ENCODE measurements at regions not wholly inside any gene's neighbourhood (a gene's known extent, or its start where the extent isn't known, plus 50 kb on each side); places are given as distances from the start of the nearest gene placed in this dataset.

DNA sequence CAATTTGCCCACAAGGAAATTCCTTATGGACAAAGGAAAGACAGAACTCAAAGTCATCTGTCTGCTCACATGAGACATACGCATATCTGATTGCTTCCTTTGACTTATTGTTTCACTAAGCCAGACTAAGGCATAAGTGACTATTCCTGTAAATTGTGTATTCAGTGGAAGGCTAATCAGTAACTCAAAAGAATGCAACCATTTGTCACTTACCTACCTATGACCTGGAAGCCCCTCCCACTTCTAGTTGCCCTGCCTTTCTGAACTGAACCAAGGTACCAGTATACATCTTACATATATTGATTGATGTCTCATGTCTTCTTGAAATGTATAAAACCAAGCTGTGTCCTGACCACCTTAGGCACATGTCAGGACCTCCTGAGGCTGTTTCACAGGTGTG, 53.5 kb upstream of the PROK2 start:
- TF ChIP-seq, protein P1, sequence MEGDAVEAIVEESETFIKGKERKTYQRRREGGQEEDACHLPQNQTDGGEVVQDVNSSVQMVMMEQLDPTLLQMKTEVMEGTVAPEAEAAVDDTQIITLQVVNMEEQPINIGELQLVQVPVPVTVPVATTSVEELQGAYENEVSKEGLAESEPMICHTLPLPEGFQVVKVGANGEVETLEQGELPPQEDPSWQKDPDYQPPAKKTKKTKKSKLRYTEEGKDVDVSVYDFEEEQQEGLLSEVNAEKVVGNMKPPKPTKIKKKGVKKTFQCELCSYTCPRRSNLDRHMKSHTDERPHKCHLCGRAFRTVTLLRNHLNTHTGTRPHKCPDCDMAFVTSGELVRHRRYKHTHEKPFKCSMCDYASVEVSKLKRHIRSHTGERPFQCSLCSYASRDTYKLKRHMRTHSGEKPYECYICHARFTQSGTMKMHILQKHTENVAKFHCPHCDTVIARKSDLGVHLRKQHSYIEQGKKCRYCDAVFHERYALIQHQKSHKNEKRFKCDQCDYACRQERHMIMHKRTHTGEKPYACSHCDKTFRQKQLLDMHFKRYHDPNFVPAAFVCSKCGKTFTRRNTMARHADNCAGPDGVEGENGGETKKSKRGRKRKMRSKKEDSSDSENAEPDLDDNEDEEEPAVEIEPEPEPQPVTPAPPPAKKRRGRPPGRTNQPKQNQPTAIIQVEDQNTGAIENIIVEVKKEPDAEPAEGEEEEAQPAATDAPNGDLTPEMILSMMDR (IDR thresholded peaks at IDR 0.05; ENCODE audit: extremely low read depth in 1 of 2, insufficient read depth in 1 of 2, low read depth in 1 of 2, low read length in 2 of 2): no peak
- TF ChIP-seq EZH2 (IDR thresholded peaks at IDR 0.05; ENCODE audit: borderline replicate concordance, low read depth, low read length, severe bottlenecking) (no peak), POLR2AphosphoS5 (IDR thresholded peaks at IDR 0.05; ENCODE audit: insufficient read depth, low read depth, low read length) (no peak)
- TF ChIP-seq, protein P2, sequence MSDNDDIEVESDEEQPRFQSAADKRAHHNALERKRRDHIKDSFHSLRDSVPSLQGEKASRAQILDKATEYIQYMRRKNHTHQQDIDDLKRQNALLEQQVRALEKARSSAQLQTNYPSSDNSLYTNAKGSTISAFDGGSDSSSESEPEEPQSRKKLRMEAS (IDR thresholded peaks at IDR 0.05; ENCODE audit: insufficient read depth, insufficient read length): no peak

Measured in endothelial cell of umbilical vein (primary cell).